K562 (cell line): ENCODE measurements at regions not wholly inside any gene's neighbourhood (a gene's known extent, or its start where the extent isn't known, plus 50 kb on each side); places are given as distances from the start of the nearest gene placed in this dataset.

Source experiments
- ATAC-seq: fragments of 200-7000 bp; cut with Tn5 transposase; 3 replicates; pipeline ENCODE4 v1.9.1; 2020; ENCODE audit warnings: moderate library complexity
- BruUV-seq: library from RNA; stranded (reverse); fragments of 400-500 nt; replicated peaks from 2 replicates; lab custom pipeline; 2021; lab: Mats Ljungman, UMichigan
- CTCF ChIA-PET: fragments of 300-600 bp; formaldehyde crosslinking; extraction: SDS; loops from one replicate; lab custom pipeline; 2021; ENCODE audit warnings: low intra/inter-chr PET ratio; lab: Yijun Ruan, JAX
- POLR2A ChIA-PET: fragments of 300-600, 350-650 bp; sonication (Branson Sonifier 250); formaldehyde crosslinking; extraction: SDS; loops from one replicate; lab custom pipeline; 2021; ENCODE audit warnings: antibody characterized with exemption, inconsistent platforms; lab: Yijun Ruan, JAX
- DNase-seq, 4 experiments: peaks; one replicate each; pipeline versions ENCODE4 v3.0.0 to v3.0.0-alpha.2; 2011 to 2018; ENCODE audit warnings: low spot score in 3 of 4, mixed read lengths in 3 of 4; ENCODE audit errors: extremely low read depth in 1 of 4
- FAIRE-seq: peaks from 2 replicates; lab custom pipeline; 2011; peaks lifted over from hg19 to GRCh38; lab: Jason Lieb, UNC
- H2AFZ ChIP-seq: 2 replicates; pipeline ENCODE4 v1.6.0; 2011; ENCODE audit warnings: low read depth, low read length, control low read depth, inconsistent platforms
- H3K27ac ChIP-seq: fragments of 200-600 bp; 3 replicates; pipeline ENCODE4 v1.8.0; 2011; ENCODE audit warnings: low read depth, mild to moderate bottlenecking, control low read depth, inconsistent platforms, low read length, moderate library complexity, mixed read lengths; ENCODE audit errors: extremely low read depth
- H3K27me3 ChIP-seq, 2 experiments: fragments of 300-600 bp in 1 of 2; 2 replicates in 1 of 2; 3 replicates in 1 of 2; pipeline versions ENCODE4 v1.6.0 to v1.8.0; 2011; ENCODE audit warnings: inconsistent platforms in 2 of 2, low read length in 2 of 2, mild to moderate bottlenecking in 1 of 2, mixed read lengths in 1 of 2, moderate library complexity in 1 of 2; ENCODE audit not compliant: control insufficient read depth in 2 of 2, insufficient read depth in 2 of 2
- H3K36me3 ChIP-seq: fragments of 300-600 bp; 3 replicates; pipeline ENCODE4 v1.8.0; 2011; ENCODE audit warnings: mild to moderate bottlenecking, low read length, inconsistent platforms; ENCODE audit not compliant: control insufficient read depth, insufficient read depth
- H3K4me1 ChIP-seq, 2 experiments: fragments of 200-600 bp in 1 of 2; replicated peaks in 1 of 2; 2 replicates in 1 of 2; 3 replicates in 1 of 2; pipeline versions ENCODE4 v1.5.1 to v1.8.0; 2011; ENCODE audit warnings: inconsistent platforms in 2 of 2, low read length in 2 of 2, mild to moderate bottlenecking in 1 of 2, mixed read lengths in 1 of 2, moderate library complexity in 1 of 2; ENCODE audit not compliant: control insufficient read depth in 2 of 2, insufficient read depth in 2 of 2
- H3K4me2 ChIP-seq: 2 replicates; pipeline ENCODE4 v1.6.1; 2011; ENCODE audit warnings: low read length, control low read depth, inconsistent platforms, mixed read lengths; ENCODE audit not compliant: insufficient read depth
- H3K4me3 ChIP-seq: fragments of 200-600 bp; sonication (generic), shearing (Covaris generic); 2 replicates; pipeline ENCODE4 v1.5.1; 2016; ENCODE audit warnings: control low read depth, inconsistent platforms
- H3K79me2 ChIP-seq: fragments of 200-600 bp; 3 replicates; pipeline ENCODE4 v1.8.0; 2011; ENCODE audit warnings: low read length, inconsistent platforms; ENCODE audit not compliant: control insufficient read depth, insufficient read depth
- H3K9ac ChIP-seq, 2 experiments: 2 replicates each; pipeline versions ENCODE4 v1.6.0 to v1.6.1; 2011; ENCODE audit warnings: low read depth in 2 of 2, low read length in 2 of 2, control low read depth in 1 of 2, inconsistent platforms in 1 of 2, mild to moderate bottlenecking in 1 of 2, mixed read lengths in 1 of 2; ENCODE audit not compliant: insufficient read depth in 1 of 2
- H3K9me1 ChIP-seq: one replicate; pipeline ENCODE4 v1.6.0; 2011; ENCODE audit warnings: inconsistent platforms, mild to moderate bottlenecking, low read length, moderate library complexity; ENCODE audit not compliant: control insufficient read depth, insufficient read depth
- H3K9me3 ChIP-seq: replicated peaks from 2 replicates; pipeline ENCODE4 v1.5.1; 2011; ENCODE audit warnings: low read depth, low read length, inconsistent platforms; ENCODE audit not compliant: control insufficient read depth, insufficient read depth
- H4K20me1 ChIP-seq: replicated peaks from 2 replicates; pipeline ENCODE4 v1.6.1; 2011; ENCODE audit warnings: low read length, inconsistent platforms, mixed read lengths; ENCODE audit not compliant: control insufficient read depth, insufficient read depth
- CBX1 ChIP-seq: sonication (generic); IDR thresholded peaks from 2 replicates; pipeline ENCODE4 v1.6.1; 2016; ENCODE audit warnings: antibody characterized with exemption, low read depth, mild to moderate bottlenecking
- DIDO1 ChIP-seq: fragments of 450-650 bp; IDR thresholded peaks from 2 replicates; pipeline ENCODE4 v1.6.1; 2016; ENCODE audit warnings: low read depth, missing biosample characterization, missing genetic modification characterization
- FUS ChIP-seq: fragments of 200-400 bp; formaldehyde crosslinking; optimal IDR thresholded peaks from 2 replicates; pipeline ENCODE3; 2017; ENCODE audit warnings: low read depth, low read length
- KLF13 ChIP-seq: fragments of 450-650 bp; IDR thresholded peaks from 2 replicates; pipeline ENCODE4 v1.6.1; 2016; ENCODE audit warnings: missing genetic modification characterization, low read depth, mild to moderate bottlenecking, missing compliant biosample characterization, moderate library complexity, borderline replicate concordance
- MECOM ChIP-seq: fragments of 250-450 bp; sonication (Bioruptor Pico); IDR thresholded peaks from 2 replicates; pipeline ENCODE4 v1.8.0; 2022; ENCODE audit warnings: inconsistent platforms
- POLR2AphosphoS2 ChIP-seq: IDR thresholded peaks from 2 replicates; pipeline ENCODE4 v1.6.1; 2012; ENCODE audit warnings: low read length, improper control_type of control experiment
- WGBS: fragments of 100-300 bp; shearing (Covaris generic); methylation state at CpG from one replicate; pipeline ENCODE4 v1.1.6; 2016; ENCODE audit warnings: low coverage, mixed read lengths; ENCODE audit not compliant: insufficient coverage; ENCODE audit errors: missing lambda C conversion rate; 5-methylcytosine and 5-hydroxymethylcytosine counted together
- in situ Hi-C: fragments of 300-500 bp; cut with MboI; formaldehyde crosslinking; loops from 4 replicates; pipeline ENCODE4 v1.15.0; 2018; ENCODE audit warnings: inconsistent platforms, mixed read lengths
- intact Hi-C: fragments of 100-400 bp; cut with micrococcal nuclease; formaldehyde crosslinking; loops from 2 replicates; pipeline ENCODE4 v1.14.2; 2022
- TF ChIP-seq, protein P1 (sequence below): fragments of 250-450 bp; sonication (Bioruptor Pico); IDR thresholded peaks from 2 replicates; pipeline ENCODE4 v1.5.0; 2020; ENCODE audit warnings: mild to moderate bottlenecking
- TF ChIP-seq, protein P2 (sequence below): fragments of 200-800 bp; sonication (Bioruptor generic); IDR thresholded peaks from 2 replicates; pipeline ENCODE4 v1.6.1; 2017; ENCODE audit warnings: missing genetic modification characterization, missing compliant biosample characterization
- TF ChIP-seq, protein P3 (sequence below), 2 experiments: fragments of 450-650 bp; conservative IDR thresholded peaks; 2 replicates each; pipeline ENCODE4 v1.6.1; 2017; ENCODE audit warnings: mild to moderate bottlenecking in 2 of 2, moderate library complexity in 2 of 2

DNA sequence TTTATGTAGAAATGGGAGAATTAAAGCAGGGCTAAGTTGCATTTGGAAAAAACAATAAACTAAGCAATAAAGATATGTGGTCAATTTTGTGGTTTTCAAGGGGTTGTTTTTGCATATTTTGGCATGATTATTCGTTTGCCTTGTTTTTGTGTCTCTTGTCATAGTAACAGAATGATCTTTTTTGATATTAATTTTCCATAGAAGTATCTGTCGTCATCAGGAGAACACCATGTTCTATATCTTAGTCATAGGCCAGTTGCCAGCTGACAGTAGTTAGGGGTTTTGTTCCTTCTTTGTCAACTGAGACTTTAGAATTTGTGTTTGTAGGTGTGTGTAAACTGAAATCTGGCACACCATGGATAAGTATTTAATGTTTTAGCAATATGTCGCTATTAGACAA is 1354.8 kb downstream of the LRFN5 start:
- no peaks in the 10 kb centered on the region for H3K27me3 ChIP-seq
- in situ Hi-C loops: no loop called here
- ChIA-PET POLR2A (no interaction called here), CTCF (no interaction called here)
- H3K4me3 ChIP-seq: no peak overlapping the region
- H3K4me1 ChIP-seq: no peaks in the 10 kb centered on the region
- no peaks in the 10 kb centered on the region for H3K9me3 ChIP-seq
- H3K36me3 ChIP-seq: no peaks in the 10 kb centered on the region
- H3K27ac ChIP-seq: no peak overlapping the region
- no peak for ATAC-seq
- no TSS peak for BruUV-seq
- H3K9me1 ChIP-seq: no peaks in the 10 kb centered on the region
- H3K4me2 ChIP-seq: no peak overlapping the region
- no peak overlapping the region for H2AFZ ChIP-seq
- intact Hi-C loops: no loop called here
- 0% methylated on average over 3 of the region's 3 CpGs for WGBS
- DNase-seq: no peak
- FAIRE-seq: no peak
- no peaks in the 10 kb centered on the region for H3K79me2 ChIP-seq
- no peaks in the 10 kb centered on the region for H4K20me1 ChIP-seq
- no peak overlapping the region for H3K9ac ChIP-seq
- no peak for TF ChIP-seq KLF13 (tag)
- TF ChIP-seq, protein P1, sequence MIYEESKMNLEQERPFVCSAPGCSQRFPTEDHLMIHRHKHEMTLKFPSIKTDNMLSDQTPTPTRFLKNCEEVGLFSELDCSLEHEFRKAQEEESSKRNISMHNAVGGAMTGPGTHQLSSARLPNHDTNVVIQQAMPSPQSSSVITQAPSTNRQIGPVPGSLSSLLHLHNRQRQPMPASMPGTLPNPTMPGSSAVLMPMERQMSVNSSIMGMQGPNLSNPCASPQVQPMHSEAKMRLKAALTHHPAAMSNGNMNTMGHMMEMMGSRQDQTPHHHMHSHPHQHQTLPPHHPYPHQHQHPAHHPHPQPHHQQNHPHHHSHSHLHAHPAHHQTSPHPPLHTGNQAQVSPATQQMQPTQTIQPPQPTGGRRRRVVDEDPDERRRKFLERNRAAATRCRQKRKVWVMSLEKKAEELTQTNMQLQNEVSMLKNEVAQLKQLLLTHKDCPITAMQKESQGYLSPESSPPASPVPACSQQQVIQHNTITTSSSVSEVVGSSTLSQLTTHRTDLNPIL: no peak
- no peak for TF ChIP-seq MECOM
- TF ChIP-seq, protein P2, sequence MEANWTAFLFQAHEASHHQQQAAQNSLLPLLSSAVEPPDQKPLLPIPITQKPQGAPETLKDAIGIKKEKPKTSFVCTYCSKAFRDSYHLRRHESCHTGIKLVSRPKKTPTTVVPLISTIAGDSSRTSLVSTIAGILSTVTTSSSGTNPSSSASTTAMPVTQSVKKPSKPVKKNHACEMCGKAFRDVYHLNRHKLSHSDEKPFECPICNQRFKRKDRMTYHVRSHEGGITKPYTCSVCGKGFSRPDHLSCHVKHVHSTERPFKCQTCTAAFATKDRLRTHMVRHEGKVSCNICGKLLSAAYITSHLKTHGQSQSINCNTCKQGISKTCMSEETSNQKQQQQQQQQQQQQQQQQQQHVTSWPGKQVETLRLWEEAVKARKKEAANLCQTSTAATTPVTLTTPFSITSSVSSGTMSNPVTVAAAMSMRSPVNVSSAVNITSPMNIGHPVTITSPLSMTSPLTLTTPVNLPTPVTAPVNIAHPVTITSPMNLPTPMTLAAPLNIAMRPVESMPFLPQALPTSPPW (CRISPR knock-in tag): no peak
- TF ChIP-seq, protein P3, sequence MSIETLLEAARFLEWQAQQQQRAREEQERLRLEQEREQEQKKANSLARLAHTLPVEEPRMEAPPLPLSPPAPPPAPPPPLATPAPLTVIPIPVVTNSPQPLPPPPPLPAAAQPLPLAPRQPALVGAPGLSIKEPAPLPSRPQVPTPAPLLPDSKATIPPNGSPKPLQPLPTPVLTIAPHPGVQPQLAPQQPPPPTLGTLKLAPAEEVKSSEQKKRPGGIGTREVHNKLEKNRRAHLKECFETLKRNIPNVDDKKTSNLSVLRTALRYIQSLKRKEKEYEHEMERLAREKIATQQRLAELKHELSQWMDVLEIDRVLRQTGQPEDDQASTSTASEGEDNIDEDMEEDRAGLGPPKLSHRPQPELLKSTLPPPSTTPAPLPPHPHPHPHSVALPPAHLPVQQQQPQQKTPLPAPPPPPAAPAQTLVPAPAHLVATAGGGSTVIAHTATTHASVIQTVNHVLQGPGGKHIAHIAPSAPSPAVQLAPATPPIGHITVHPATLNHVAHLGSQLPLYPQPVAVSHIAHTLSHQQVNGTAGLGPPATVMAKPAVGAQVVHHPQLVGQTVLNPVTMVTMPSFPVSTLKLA (conservative IDR thresholded peaks at IDR 0.05): no peak
- no peak for TF ChIP-seq CBX1
- no peak for TF ChIP-seq POLR2AphosphoS2
- no peak for TF ChIP-seq DIDO1
- TF ChIP-seq FUS: no peak
